Renal cortical epithelial cell (primary cell): ENCODE measurements at regions not wholly inside any gene's neighbourhood (a gene's known extent, or its start where the extent isn't known, plus 50 kb on each side); places are given as distances from the start of the nearest gene placed in this dataset.
A peak's percentile ranks its signal among the peaks of the same experiment; 100 is the strongest.
"Not testable (repeated sequence)": the region's sequence is repeated elsewhere in the genome, so short reads cannot be mapped to it uniquely, and the experiment has no call there.

Source experiments
- DNase-seq: peaks from one replicate; pipeline ENCODE4 v3.0.0-alpha.2; 2011; ENCODE audit warnings: low read depth

DNA sequence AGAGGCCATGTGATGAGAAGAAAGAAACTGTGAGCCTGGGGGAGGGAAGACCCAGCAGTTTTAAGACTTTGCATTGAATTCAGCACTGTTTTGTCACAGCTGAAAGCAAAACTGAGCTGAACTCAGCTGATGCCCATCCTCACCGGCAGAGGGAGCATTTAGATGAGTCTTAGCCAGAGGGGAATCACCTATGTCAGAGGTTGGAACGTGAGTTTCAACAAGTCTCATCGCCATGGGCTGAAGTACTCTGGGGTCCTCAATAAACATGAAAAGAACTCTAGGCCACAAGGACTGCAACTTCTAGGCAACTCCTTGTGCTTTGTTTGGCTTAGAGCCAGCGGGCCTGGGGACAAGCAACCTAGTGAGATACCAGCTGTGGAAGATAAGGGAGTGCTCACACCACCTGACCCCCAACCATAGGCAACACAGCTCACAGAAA is 324.5 kb downstream of the TBL1XR1 start:
- DNase-seq = peak; percentile 50

DNA sequence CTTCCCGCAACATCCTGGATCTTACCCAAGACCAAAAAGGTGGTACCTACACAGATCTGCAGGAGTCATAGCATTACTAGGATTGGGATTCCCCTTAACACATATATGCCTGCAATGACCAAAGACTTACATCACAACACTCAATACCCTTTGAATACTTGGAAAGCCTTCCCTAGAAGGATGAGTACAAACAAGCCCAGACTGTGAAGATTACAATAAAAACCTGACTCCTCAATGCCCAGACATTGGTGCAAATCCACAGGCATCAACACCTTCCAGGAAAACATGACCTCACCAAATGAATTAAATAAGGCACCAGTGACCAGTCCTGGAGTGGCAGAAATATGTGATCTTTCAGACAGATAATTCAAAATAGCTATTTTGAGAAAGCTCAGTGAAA is 326.8 kb downstream of the TBL1XR1 start:
- DNase-seq = no peak

DNA sequence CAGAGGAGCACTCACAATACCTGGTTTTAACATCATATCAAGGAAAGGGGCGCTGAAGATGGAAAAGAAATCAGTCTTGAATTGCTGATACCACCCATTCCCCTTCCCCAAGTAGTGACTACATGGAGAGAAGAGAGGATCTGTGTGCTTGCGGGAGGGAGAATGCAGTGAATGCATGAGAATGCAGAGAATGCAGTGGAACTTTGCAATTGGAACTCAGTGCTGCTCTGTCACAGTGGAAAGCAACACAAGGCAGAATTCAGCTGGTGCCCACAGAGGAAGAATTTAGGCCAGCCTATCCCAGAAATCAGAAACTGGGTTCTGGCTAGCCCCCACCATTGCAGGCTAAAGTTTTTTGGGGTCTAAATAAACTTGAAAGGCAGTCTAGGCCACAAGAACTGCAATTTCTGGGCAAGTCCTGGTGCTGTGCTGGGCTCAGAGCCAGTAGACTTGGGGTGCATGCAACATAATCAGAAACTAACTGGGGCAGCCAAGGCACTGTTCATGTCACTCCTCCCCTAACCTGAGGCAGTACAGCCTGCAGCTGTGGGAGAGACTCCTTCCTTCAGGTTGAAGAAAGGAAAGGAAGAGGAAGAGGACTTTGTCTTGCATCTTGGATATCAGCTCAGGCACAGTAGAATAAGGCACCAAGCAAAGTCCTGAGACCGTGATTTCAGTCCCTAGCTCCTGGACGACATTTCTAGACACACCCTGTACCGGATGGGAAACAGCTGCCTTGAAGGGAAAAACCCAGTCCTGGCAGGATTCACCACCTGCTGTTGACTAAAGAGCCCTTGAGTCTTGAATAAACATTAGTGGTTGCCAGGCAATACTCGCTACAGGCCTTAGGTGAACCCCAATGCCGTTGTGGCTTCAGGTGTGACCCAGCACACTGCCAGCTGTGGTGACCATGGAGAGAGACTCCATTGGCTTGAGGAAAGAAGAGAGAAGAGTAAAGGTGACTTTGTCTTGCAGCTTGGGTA is 329.3 kb downstream of the TBL1XR1 start:
- peak; percentile 33 for DNase-seq

DNA sequence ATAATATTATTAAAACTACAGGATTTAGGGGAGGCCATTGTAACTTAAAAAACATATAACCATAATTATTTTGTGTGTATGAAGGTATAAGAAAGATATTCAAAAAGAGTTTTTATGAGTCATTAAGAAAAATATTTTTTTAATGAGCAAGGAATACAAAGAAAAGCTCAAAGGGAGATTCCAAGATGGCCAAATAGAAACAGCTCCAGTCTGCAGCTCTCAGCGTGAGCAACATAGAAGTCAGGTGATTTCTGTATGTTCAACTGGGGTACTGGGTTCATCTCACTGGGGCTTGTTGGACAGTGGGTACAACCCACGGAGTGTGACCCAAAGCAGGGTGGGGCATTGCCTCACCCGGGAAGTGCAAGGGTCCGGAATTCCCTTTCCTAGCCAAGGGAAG is 336.1 kb downstream of the TBL1XR1 start:
- DNase-seq = no peak

DNA sequence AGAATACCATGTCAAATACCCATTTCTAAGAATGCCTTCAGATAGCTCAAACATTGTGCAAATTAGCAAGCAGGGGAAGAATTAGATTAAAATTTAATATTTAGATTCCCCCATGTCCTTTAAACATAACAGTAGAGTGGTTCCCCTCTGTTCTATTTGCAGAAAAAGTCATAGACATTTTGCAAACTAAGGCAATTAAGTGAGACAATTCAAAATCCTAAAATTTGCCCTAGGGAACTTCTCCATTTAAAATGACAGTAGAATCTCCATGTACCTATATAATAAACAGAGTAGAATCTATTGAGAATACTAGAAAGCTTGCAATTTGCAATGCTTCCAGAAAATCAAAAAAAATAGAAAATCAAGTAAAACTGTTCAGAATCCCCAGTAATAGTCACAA is 340.6 kb downstream of the TBL1XR1 start:
- DNase-seq = no peak

DNA sequence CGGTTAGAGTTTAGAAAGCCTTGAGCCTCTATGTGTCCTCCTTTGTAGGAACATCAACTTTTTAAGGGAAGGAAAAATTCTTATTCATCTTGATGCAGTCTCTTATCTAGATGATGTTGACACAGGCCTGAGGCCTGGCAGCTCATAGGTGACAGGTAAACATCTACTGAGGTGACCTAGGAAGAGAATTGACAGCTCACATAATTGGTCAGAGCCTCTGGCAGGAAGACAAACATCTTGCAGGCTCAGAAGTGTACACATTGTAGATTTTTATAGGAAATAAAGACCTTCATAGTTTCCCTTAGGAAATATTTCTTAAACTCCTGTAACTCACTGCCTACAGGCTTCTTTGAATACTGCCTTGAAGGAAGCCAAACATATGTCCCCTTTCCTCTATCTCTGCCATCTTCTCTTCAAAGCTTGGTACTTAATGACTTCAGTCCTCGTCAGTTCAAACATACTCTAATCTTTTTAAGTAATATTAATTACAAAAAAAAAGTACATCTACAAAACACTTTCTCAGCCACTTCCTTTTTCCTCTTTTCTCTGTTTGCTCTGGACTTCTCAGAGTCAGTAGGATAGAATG is 341.3 kb downstream of the TBL1XR1 start:
- DNase-seq = no peak

DNA sequence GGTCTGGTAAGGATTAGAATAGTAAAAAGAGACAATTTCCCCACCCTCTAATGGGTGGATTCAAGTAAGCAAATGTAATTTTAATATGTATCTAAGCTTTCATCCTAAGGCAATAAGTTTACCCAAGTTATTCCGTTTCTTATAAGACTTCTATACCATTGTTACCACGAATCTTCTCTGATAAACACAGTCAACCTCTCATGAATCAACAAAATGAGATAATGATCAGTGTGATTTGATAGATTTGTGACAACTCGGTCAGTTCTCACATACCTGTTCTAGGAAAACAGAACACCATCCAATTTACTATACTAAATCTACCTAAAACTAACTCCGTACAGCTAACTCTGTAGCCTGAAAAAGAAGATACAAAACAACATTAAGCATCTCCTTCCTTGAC is 342.1 kb downstream of the TBL1XR1 start:
- no peak for DNase-seq

DNA sequence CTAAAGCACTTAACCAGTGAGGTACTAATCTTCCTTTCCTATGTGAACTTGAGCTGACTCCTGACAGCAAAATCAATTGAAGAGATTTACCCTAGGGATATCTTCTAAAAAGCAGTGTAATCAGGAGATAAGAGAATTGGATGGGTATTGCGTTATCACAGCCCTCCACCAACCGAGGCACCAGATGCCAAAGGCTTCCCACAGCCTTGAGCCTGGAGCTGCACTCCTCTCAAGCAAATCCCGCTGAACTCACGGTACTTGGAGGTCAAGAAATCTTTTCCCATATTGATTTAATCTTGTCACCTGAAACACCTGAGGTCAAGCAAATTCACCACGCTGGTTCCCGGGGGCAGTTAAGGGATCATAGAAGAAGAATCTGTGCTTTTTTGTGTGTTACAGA is 346.8 kb downstream of the TBL1XR1 start:
- no peak for DNase-seq

DNA sequence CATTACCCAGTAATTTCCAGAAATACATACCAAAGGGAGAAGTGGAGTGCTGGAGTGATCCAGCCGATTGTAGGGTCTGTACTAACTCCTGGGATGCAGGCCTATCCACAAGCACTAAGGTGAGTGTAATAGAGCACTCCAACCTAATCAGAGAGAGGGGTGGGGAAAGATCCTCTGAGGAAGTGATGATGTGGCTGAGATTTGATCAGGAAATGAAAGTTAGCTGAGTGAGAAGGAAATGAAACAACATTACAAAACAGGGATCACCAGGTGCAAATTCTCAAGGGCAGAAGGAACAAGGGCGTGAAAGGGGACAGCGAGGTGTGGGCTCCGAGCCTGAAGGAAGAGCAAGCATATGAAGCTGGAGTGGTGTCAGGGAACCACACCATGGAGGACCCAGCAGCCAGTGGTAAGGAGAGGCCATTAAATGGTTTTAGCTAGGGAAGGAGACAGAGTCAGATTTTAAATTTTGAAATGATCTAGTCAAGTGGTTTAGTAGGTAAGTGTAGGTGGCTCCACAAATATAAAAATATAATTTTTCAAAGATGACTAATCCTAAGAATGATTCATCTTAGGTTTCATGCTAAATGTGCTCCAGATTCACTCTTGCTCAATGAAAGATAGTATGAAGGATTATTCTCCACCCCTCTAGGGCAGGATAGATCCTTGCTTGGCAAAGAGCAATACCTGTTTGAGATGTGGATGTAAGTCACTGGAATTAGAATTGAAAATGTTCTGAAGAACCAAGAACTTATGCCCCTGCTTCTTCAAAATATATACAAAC is 348.7 kb downstream of the TBL1XR1 start:
- peak; percentile 2 for DNase-seq

DNA sequence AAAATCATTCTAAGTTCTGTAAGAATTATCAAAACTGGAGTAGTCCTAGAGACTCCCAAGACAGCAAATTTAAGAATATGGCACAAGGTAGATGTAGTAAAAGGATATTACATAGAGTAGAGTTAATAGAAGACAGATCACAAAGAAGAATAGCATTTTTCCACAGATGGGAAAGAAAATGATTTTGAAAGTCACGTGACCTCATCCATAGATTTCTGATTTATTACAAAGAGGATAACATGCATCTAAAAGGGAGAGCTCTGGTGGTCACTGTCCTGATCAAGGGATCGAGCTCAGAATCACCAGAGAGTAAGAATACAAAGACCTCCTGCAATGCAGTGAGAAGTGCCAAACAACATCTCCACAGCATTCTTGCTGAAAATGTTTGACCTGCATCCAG is 354.4 kb downstream of the TBL1XR1 start:
- DNase-seq = no peak

DNA sequence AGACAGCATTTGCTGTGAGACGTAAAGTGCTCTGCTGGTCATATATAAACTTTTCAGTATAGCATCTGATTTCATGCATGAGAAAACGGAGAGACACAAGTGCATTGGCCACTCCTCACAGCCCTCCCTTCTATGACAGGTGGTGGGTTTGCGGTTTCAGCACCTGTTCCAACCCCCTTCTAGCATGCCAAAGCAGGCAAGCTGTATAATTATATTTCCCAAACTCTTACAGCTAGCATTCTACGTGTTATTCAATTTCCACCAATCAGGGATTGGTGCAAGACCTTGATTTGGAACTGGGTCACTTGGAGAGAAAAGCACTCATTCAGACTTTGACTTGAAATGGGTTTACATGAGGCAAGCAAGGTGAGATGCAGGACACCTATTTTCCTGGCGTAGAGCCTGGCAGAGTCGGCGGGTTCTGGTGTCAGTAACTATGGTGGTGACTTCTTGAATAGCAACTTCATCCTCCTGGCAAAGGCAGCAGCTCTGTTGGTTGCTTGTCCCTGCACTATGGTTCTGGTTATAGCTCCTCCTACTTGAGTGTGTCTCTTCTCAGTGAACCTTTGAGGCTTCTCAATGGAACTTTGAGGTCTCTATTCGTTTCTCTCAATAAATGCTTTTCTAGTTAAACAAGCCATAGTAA is 356.5 kb downstream of the TBL1XR1 start:
- no peak for DNase-seq

DNA sequence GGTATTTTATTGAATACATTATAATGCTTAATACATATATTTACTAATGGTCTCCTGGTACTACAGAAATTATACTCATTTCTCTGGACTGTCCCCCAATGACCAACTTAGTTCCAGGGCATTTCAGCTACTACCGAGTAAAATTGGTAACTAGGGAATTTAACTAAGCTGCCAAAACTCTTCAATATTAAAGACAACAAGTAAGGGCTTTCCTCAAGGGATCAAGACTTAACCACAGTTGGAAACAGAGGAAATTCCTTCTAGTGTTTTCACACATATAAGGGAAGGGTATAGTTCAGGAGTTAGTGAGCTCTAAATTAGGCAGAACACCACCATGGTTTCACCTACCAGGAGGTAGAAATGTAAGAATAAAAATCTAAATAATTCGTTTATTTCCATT is 357.4 kb downstream of the TBL1XR1 start:
- DNase-seq = no peak

DNA sequence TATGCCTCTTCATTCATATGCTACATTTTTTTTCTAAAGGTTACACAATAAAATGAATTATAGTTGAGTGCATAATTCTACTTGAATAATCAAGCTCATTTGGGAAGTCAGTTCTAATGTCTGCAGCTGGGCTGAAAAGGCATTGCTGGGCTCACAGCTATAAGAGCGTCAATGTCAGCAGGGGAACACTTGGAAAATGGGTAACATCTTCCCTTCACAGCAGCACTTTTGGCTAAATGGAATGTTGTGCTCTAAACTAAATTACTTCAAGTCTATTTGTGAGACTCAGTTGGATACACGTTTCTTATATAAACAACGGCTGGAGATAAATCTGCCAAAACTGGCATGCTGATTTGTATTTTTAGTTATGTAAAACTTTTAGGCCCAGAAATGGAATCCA is 357.8 kb downstream of the TBL1XR1 start:
- no peak for DNase-seq

DNA sequence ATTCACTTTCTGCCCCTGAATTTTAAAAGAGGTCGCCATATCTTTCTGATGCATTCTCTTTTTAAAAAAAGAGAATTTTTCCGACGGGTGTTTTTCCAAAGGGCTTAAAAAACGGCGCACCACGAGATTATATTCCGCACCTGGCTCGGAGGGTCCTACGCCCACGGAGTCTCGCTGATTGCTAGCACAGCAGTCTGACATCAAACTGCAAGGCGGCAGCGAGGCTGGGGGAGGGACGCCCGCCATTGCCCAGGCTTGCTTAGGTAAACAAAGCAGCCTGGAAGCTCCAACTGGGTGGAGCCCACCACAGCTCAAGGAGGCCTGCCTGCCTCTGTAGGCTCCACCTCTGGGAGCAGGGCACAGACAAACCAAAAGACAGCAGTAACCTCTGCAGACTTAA is 370.0 kb downstream of the TBL1XR1 start:
- DNase-seq = not testable (repeated sequence)

DNA sequence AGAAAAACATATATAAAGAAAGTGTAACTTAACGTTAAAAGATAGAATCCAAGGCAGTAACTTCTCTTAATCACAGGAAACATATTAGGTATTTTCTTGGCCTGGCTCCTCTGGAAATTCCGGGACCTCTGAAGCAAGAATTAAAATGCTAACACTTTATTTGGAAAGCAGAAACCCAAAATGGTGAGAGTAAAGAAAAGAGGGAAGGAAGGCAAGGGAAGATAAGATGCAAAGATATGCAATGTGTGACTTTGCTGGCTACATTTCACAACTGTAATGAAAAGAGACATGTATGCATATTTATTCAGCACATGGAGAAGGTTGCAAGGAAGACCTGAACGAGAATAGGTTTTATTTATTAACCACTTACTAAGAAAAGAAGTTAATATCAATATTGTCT is 372.5 kb downstream of the TBL1XR1 start:
- no peak for DNase-seq

DNA sequence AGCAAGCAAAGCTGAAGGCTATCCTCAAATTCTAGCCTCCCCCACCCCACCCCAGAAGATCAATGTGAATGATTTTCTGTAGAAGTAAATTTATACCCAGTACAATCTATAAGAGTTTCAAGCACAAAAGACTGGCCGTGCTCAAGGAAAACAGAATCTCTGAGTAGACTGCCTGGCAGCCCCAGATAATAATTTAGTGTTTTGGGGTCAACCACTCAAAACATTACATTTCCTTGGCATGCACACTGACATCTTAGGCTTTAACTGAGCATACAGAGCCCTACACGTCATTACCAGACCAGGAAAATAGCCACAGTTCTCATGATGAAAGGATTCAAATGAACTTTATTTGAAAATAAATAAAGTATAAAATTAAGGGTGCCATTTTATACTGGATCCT is 376.5 kb downstream of the TBL1XR1 start:
- no peak for DNase-seq

DNA sequence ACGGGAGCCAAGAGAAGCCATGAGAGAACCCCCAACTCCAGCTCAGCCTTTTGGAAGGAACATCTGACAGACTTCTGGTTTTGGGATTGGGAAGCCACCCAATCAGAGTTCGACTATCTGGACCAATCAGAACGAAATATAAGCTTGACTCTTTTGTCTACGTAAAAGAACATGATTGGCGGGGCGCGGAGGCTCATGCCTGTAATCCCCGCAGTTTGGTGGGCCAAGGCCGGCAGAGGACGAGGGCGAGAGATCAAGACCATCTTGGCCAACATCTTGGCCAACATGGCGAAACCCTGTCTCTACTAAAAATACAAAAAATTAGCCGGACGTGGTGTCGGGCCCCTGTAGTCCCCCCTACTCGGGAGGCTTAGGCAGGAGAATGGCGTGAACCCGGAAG is 380.3 kb downstream of the TBL1XR1 start:
- DNase-seq = no peak

DNA sequence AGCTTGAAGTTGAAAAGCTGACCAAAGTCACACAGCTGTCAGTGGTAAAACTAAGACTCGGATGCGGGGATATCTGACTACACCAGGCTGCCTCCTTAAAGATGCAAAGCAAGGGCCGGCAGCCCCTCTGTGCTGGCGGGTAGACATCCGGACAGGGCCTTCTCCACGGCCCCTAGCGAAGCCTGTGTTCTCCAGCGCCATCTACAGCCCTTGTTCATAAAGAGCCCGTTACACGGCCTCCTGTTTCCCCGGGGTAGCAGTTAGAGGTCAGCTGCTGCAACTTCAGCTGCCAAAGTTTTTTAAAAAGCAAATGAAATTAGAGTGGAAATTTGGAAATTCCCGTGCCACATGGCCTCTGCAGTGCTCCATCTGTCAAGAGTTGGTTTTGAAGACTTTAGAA is 383.0 kb downstream of the TBL1XR1 start:
- DNase-seq = peak; percentile 36

DNA sequence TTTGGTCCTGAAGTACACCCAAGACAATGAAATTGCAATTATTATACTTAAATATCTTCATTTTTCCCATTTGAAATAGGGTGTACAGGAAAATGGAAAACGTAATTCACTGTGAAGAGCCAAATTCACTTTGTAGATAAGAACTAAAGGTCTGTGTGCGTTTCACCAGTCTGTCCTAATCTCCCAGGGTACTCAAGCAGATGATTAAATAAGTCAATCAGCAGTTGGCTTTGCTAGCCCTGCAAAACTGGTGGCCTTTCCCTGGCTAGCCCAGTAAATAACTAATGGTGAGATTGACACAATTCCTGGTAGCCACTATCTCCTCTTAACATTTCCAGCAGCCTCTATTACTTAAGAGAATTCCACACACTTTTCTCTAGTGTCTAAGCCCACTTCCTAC is 389.3 kb downstream of the TBL1XR1 start:
- no peak for DNase-seq

DNA sequence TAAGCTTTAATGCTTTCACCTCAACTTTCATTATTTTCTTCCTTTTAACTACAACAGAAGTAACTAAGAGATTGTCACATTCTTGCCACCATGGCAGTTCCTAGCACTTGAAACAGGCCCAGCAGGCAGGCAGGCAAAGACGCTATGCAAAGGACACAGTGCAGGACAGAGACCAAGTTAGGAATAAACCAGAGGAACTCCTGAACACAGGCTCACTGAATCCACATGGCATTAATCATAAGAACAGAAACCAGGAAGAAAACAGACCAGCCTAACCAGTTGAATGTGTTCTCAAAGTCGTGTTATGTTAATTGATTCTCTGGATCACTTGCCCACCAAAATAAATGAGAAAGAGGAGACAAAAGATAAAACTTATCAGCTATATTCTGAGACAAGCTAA is 397.6 kb downstream of the TBL1XR1 start:
- DNase-seq = no peak

DNA sequence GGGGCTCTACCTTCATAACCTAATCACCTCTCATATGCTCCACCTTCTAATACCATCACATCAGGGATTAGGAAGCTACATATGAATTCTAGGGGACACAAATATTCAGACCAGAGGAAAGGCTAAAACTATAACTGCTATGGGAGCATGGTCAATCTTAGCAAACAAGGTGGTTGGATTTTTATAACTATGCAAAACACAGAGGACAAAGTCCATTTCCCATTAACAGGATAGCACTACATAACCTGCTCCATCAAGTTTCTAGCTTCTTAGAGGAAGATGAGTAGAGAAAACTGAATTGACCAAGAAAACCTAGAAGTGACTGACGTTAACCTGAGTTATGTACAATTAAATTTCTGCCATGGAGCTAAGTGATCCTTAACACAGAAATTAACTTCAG is 398.6 kb downstream of the TBL1XR1 start:
- no peak for DNase-seq

DNA sequence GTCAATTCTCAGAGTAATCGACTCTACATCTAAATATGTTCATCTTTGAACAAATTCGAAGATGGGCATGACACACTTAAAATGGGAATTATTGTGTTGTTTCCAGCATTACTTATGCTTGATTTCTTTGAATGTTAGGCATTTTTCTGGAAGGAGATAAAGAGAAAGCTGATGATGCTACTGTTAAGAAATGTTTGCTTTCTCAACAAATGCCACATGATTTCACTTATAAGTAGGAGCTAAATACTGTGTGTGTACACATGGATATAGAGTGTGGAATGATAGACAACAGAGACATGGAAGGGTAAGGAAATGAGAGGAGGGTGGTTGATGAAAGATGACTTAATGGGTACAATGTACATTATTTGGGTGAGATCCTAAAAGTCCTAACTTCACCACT is 400.9 kb downstream of the TBL1XR1 start:
- DNase-seq = no peak
